Dendritic cell treated with granulocyte-macrophage colony-stimulating factor and Interleukin-4, amounts not matched to agents 40 ng/mL and 50 ng/mL, for 4 days (primary cell): ENCODE measurements at regions not wholly inside any gene's neighbourhood (a gene's known extent, or its start where the extent isn't known, plus 50 kb on each side); places are given as distances from the start of the nearest gene placed in this dataset.

Experiments used
- H3K27ac Mint-ChIP-seq: one replicate; pipeline ENCODE4 v1.8.0; 2022; ENCODE audit warnings: mild to moderate bottlenecking, mixed read lengths
- H3K27me3 Mint-ChIP-seq: one replicate; pipeline ENCODE4 v1.8.0; 2022; ENCODE audit warnings: mild to moderate bottlenecking, mixed read lengths
- H3K36me3 Mint-ChIP-seq: one replicate; pipeline ENCODE4 v1.8.0; 2022; ENCODE audit warnings: low read depth, mixed read lengths
- H3K4me1 Mint-ChIP-seq: one replicate; pipeline ENCODE4 v1.8.0; 2022; ENCODE audit warnings: low read depth, mixed read lengths
- H3K4me3 Mint-ChIP-seq: one replicate; pipeline ENCODE4 v1.8.0; 2022; ENCODE audit warnings: mild to moderate bottlenecking, moderate library complexity, mixed read lengths
- H3K9me3 Mint-ChIP-seq: one replicate; pipeline ENCODE4 v1.8.0; 2022; ENCODE audit warnings: mixed read lengths
- intact Hi-C: fragments of 100-400 bp; cut with micrococcal nuclease; formaldehyde crosslinking; loops from one replicate; pipeline ENCODE4 v1.15.0; 2022

DNA sequence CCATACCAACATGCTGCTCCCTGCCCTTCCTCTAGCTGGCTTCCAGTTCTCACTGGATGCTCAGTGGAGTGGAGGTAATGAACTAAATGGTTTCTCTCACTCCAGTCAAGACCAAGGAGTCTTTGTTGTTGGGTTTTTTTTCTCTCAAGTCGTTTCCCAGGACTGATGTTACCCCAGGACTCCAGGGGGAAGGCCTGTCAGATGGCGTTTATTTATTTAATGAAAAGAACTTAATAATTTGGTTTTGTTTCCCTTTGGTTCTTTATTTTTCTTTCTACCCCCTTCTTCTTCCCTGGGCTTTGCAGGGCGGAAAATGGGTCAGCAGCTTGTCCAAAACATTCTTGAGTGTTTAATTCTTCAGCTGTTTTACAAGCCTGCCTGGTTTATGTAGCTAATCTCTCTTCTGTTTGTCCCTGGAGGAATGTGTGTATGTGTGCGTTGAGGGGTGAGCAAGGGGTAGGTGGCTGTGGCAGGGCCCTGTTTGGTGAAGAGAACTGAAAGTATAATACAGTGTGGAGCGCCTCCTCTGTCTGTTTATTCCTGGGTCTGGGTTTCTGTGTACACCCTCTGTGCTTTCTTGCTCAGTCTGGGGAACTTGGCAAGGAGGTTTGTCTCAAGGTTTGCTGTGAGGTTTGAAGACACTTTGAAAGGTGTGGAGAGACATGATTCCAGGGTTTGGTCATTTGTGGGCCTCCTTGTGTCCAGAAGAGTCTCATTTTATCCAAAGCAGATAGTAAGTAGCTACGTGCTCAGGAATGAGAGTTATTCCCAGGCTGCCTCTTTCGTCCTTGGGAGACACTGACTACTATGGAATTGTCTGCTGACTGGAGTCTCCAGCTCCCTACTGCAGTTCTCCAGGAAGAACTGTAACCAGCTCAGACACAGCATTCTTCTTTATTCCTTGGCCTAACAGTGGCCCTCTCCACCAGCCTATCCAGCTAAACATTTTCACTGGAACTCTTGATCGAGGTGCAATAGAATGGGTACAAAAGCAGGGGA lies 175.5 kb downstream of the ADAMTS15 start:
- no peak overlapping the region for H3K4me3 Mint-ChIP-seq
- H3K36me3 Mint-ChIP-seq, result no peaks in the 10 kb centered on the region
- H3K9me3 Mint-ChIP-seq, result no peaks in the 10 kb centered on the region
- H3K27ac Mint-ChIP-seq, result no peak overlapping the region
- intact Hi-C loops, result no loop called here
- H3K27me3 Mint-ChIP-seq, result peaks cover 18% of the 10 kb centered on the region
- no peaks in the 10 kb centered on the region for H3K4me1 Mint-ChIP-seq

DNA sequence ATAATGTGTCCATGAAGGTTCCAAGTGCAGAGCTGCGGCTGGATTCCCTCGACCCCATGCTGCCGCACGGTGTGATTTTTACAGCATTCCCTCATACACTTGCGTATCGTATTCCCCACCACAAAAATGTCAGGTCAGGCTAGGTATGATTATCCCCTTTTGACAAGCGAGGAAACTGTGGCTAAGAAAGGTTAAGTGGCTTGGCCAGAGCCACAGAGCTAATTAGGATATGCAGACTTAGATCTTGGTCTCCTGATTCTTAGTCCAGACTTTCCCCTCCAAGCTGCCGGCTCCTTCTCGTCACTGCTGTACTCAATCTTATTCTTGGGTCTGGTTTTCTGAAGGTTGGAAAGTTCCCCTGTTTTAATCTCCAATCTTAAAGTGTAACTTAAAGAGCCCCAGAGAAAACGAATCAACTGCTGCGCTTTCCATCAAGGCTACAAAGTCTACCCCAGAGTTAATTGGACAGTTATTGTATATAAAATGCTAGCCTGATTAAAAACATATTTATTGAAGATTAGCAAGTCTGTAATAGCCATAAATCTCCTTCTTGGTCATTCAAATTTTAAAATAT lies 176.6 kb downstream of the ADAMTS15 start:
- no peaks in the 10 kb centered on the region for H3K36me3 Mint-ChIP-seq

DNA sequence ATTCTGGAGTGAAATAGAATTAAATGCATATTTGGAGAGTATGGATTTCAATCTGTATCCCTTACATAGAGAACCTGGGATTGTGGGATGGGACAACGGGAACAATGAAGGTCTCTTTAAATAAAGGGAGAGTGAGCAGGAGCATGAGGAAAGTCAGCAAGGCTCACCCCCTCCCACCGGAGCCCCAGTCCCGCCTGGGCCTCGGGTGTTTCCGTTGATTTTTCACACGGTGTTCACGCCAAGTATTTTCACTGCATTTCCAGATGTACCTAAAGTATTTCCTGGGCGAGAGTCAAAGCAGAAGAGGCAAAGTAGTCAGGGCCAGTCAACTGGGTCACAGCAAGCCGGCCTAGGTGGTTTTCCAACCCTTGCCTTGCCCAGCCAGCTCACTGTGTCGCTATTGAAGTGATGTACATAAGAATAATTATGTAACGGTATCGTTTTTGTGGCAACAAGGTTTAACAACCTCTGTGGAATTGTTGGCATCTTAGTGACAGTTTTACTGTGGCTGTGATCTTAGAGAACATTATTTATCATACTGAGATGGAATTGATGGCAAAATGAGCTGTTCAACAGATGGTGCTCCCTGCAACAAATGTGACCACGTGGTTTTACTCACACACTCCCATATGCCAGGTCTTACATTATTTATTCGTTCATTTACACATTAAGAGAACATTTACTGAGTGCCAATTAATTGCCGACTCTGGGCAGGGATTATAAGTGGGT lies 177.3 kb downstream of the ADAMTS15 start:
- no peaks in the 10 kb centered on the region for H3K36me3 Mint-ChIP-seq
- intact Hi-C loops, result no loop called here
- no peaks in the 10 kb centered on the region for H3K9me3 Mint-ChIP-seq
- no peak overlapping the region for H3K4me3 Mint-ChIP-seq
- no peak overlapping the region for H3K27ac Mint-ChIP-seq
- no peaks in the 10 kb centered on the region for H3K4me1 Mint-ChIP-seq
- H3K27me3 Mint-ChIP-seq, result peaks cover 14% of the 10 kb centered on the region

More for the DNA sequence above, 176.6 kb downstream of the ADAMTS15 start:
- intact Hi-C loops, result no loop called here
- no peak overlapping the region for H3K4me3 Mint-ChIP-seq
- H3K4me1 Mint-ChIP-seq, result no peaks in the 10 kb centered on the region
- peaks cover 17% of the 10 kb centered on the region for H3K27me3 Mint-ChIP-seq
- no peak overlapping the region for H3K27ac Mint-ChIP-seq
- no peaks in the 10 kb centered on the region for H3K9me3 Mint-ChIP-seq

DNA sequence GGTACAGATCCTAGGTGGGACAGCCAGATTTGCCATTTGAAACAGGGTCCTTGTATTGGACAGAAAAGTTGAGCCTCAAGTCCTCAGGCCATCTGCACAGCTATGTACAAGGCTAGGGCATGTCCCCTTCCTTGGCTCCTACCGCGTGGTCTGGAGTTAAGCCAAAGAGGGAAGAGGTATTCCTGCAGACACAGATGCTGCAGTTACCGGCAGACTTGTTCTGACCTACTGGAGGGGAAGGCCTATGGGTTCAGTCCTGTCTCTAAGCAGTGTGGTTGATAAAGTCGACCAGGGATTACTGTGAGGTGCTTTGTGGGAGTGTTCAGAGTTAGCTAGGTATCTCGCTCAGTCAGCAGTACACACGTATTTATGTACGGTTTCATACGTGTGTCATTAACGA lies 180.6 kb downstream of the ADAMTS15 start:
- Mint-ChIP-seq H3K4me3 (no peak overlapping the region), H3K4me1 (no peaks in the 10 kb centered on the region), H3K36me3 (no peaks in the 10 kb centered on the region), H3K9me3 (no peaks in the 10 kb centered on the region), H3K27me3 (no peaks in the 10 kb centered on the region), H3K27ac (no peak overlapping the region)
- intact Hi-C loops, result no loop called here

DNA sequence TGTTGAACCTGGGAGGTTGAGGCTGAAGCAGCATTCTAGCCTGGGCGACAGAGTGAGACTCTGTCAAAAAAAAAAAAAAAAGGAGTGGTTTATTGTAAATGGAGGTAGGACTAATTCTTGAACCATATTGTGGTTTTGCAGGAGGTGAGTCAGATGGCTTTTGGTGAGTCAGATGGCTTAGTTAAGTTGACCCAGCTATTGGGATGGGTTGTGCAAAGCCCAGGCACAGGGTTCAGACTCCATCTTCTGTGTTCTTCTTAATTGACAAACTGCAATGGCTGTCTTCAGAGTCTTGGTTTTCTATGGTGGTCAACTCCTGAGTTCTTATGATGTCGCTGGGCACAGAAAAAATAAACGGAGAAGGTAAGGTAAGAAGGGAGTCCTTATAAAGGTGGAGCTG lies 182.7 kb downstream of the ADAMTS15 start:
- intact Hi-C loops, result no loop called here
- H3K4me1 Mint-ChIP-seq, result no peaks in the 10 kb centered on the region
- H3K27ac Mint-ChIP-seq, result no peak overlapping the region
- no peaks in the 10 kb centered on the region for H3K27me3 Mint-ChIP-seq
- H3K4me3 Mint-ChIP-seq, result no peak overlapping the region
- no peaks in the 10 kb centered on the region for H3K9me3 Mint-ChIP-seq
- no peaks in the 10 kb centered on the region for H3K36me3 Mint-ChIP-seq

DNA sequence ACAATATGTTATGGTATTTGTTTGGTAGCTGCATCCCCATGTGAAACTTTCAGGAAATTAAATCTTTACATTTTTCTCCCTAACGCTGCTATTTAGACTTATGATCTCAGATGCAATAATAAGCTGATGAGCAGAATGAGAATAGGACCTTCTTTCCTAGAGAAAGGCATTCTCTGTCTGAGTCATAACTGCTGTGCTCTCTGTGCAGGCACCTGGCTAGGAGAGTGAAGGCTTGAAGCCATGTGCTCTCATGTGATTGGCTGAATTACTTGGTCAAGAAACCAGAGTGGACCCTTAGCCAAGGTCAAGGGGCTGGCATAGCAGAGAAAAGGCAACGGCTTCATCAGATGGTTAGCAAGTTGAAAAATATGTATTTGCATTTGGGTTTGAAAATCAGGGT lies 185.0 kb downstream of the ADAMTS15 start:
- no peaks in the 10 kb centered on the region for H3K9me3 Mint-ChIP-seq
- H3K27ac Mint-ChIP-seq, result no peak overlapping the region
- no peaks in the 10 kb centered on the region for H3K4me1 Mint-ChIP-seq

DNA sequence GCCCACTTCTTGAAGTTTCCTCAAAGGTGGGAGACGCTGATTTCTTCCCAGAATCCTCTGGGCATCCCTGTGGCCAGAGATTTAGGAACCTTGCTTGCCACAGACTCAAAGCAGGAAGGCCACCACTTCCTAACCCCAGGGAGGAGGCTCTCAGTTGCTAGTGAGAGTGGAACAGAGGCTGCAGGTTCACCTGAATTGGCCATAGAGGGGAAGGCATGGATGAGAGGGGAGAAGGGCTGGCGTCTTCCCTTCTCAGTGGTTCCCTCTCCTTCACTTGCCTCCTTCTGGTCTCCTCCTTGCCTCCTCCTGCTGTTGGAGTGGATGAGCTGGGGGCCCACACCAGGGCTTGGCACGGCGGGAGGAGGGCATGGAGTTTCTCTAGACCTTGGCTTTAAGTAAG lies 185.7 kb downstream of the ADAMTS15 start:
- Mint-ChIP-seq H3K36me3 (no peaks in the 10 kb centered on the region), H3K27ac (no peak overlapping the region), H3K4me1 (no peaks in the 10 kb centered on the region)

More for the DNA sequence above, 185.0 kb downstream of the ADAMTS15 start:
- Mint-ChIP-seq H3K27me3 (no peaks in the 10 kb centered on the region), H3K4me3 (no peak overlapping the region), H3K36me3 (no peaks in the 10 kb centered on the region)
- intact Hi-C loops, result no loop called here

DNA sequence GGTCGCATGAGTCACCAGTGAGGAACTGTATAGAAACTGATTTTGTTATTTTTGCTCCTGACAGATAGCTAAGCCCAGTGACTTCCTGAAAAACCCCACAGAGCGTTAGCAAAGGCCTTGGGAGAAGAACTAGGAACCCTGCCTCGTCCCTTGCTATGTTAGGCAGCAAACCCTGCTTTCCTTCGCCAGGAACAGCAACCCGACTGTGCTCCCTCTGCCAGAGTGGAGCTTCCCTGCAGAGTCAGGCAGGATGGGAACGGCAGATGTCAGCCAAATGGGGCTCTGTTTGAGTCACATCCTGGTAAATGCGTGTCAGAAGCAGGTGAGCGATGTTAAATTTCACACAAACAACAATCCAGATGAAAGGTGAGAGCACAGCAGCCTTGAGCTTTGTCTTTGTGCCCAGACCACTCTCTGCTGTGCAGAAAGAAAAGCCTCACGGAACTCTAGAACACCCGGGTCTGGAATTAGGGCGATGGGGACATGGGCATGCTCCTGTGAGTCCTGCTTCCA lies 186.6 kb downstream of the ADAMTS15 start:
- no peaks in the 10 kb centered on the region for H3K36me3 Mint-ChIP-seq
- H3K27me3 Mint-ChIP-seq, result no peaks in the 10 kb centered on the region
- H3K4me3 Mint-ChIP-seq, result no peak overlapping the region
- H3K27ac Mint-ChIP-seq, result no peak overlapping the region
- intact Hi-C loops, result no loop called here
- no peaks in the 10 kb centered on the region for H3K4me1 Mint-ChIP-seq
- no peaks in the 10 kb centered on the region for H3K9me3 Mint-ChIP-seq

More for the DNA sequence above, 185.7 kb downstream of the ADAMTS15 start:
- H3K4me3 Mint-ChIP-seq, result no peak overlapping the region
- intact Hi-C loops, result no loop called here
- no peaks in the 10 kb centered on the region for H3K27me3 Mint-ChIP-seq
- H3K9me3 Mint-ChIP-seq, result no peaks in the 10 kb centered on the region

DNA sequence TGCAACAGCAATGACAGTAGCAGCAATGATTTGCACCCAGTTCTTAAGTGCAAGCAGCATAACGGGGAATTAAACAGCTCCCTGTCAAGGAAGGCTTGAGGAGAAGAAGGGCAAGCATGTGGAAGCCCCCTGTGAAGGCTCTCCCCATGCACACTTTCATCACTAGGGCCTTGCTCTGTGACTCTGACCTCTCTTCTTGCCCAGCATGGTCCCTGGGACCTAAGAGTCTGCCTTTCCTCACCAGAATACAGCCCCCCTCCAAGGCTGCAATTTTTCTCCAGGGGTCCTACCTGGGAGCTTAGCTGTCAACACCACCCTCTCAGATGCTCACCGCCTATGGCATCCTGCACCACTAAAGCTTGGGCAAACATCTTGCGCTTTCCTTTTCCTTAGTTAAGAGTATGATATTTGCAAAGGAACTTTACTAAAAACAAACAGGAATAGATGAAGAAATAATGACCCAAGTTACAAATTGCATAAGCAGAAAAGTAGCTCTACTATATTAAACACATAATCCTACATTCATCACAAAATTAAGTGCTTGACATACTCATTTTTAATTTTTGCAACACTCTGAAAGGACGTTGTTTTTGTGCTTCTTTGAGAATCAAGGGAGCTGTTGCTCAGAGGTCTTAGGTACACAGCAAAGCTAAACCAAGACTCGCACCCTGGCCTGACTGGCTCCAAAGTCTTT lies 187.6 kb downstream of the ADAMTS15 start:
- intact Hi-C loops, result no loop called here
- no peak overlapping the region for H3K4me3 Mint-ChIP-seq
- no peak overlapping the region for H3K27ac Mint-ChIP-seq
- H3K36me3 Mint-ChIP-seq, result no peaks in the 10 kb centered on the region
- no peaks in the 10 kb centered on the region for H3K9me3 Mint-ChIP-seq
- H3K4me1 Mint-ChIP-seq, result no peaks in the 10 kb centered on the region
- H3K27me3 Mint-ChIP-seq, result no peaks in the 10 kb centered on the region

DNA sequence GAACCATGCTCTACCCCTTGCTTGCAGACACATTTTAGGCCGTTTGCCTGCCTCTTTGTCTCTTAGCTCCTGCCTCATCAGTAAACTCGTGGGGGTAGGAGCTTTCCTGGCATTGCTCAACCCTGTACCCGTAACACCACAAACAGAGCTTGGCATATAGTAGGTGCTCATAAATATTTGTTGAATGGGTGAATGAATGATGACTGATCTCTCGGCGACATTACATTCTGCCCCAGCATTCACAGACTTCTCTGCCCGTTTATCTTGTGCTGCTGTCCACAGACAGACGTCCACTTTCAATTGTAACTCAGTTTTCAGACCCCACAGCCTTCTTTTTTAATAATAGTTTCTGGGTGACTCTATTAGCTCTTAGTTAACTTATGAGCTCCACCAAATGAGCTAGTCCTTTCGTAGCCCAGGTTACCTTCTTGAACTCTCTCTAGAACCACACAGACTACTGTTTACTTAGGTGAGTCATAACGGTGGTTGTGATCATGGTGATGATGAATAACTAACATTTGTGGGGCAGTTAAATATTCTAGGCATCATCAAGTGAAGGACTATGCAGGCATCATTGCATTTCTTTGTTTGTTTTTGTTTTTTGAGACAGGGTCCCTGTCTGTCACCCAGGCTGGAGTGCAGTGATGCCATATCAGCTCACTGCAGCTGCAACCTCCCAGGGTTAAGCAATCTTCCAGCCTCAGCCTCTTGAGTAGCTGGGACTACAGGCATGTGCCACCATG lies 188.4 kb downstream of the ADAMTS15 start:
- H3K36me3 Mint-ChIP-seq, result no peaks in the 10 kb centered on the region
- no peaks in the 10 kb centered on the region for H3K4me1 Mint-ChIP-seq
- H3K4me3 Mint-ChIP-seq, result no peak overlapping the region
- H3K9me3 Mint-ChIP-seq, result no peaks in the 10 kb centered on the region
- no peak overlapping the region for H3K27ac Mint-ChIP-seq
- H3K27me3 Mint-ChIP-seq, result no peaks in the 10 kb centered on the region
- intact Hi-C loops, result no loop called here

DNA sequence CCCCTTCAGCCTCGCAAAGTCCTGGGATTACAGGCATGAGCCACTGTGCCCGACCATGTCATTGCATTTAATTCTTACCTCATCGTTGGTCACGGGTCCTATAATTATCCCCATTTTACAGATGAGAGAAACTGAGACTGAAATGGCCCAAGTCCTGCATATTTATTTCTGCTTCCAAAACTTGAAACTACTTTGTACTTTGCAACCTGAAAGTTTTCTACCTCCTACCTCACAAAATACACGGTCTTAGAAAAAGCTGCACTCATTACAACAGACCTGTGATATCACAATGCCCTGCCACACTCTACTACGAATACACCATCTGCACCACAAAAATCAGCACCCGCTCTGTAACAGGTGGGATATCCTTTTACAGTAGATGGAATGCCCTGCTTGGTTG lies 189.1 kb downstream of the ADAMTS15 start:
- Mint-ChIP-seq H3K27me3 (no peaks in the 10 kb centered on the region), H3K4me1 (no peaks in the 10 kb centered on the region), H3K27ac (no peak overlapping the region), H3K36me3 (no peaks in the 10 kb centered on the region), H3K9me3 (no peaks in the 10 kb centered on the region), H3K4me3 (no peak overlapping the region)
- intact Hi-C loops, result no loop called here

DNA sequence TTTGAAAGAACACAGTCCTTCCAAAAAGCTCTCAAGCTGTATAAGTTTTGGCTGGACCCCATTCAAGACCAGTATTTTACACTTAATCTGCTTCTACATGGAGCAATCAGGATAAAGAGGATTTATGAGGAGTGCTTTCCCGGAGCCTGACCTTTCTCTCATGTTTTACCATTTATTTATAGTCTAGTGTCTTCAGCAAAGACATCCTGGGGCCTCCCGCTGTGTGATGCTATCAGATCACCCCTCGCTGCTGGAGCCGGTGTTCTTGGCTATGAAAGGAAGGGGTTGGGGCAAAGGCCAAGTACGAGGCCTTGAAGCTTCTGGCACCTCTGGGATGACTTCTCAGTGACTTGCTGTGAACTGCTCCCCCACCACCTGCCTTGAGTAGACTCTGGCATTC lies 189.6 kb downstream of the ADAMTS15 start:
- Mint-ChIP-seq H3K4me3 (no peak overlapping the region), H3K27me3 (no peaks in the 10 kb centered on the region), H3K27ac (no peak overlapping the region), H3K36me3 (no peaks in the 10 kb centered on the region), H3K4me1 (no peaks in the 10 kb centered on the region), H3K9me3 (no peaks in the 10 kb centered on the region)
- intact Hi-C loops, result no loop called here

DNA sequence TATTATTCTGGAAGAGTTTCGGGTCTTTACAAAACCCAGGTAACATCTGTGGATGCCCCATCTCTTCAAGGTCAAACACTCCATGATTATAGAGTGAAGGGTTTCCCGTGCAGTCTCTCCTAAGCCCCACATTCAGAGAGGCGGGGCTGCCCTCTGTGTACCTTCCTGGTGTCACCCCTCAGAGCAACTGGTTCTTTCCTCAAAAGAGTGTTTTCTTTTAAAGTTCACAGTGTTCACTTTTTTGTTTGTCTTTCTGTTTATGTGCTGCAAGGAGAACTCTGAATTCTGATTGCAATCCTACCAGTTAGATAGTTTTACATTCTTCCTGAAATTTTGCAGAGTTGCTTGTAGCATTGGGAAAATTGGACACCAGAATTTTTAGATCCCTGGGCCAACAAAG lies 190.2 kb downstream of the ADAMTS15 start:
- H3K27me3 Mint-ChIP-seq, result no peaks in the 10 kb centered on the region
- no peaks in the 10 kb centered on the region for H3K36me3 Mint-ChIP-seq
- no peak overlapping the region for H3K27ac Mint-ChIP-seq
- no peaks in the 10 kb centered on the region for H3K4me1 Mint-ChIP-seq
- no peaks in the 10 kb centered on the region for H3K9me3 Mint-ChIP-seq
- intact Hi-C loops, result no loop called here
- no peak overlapping the region for H3K4me3 Mint-ChIP-seq
